22Rv1 (cell line): ENCODE measurements at regions not wholly inside any gene's neighbourhood (a gene's known extent, or its start where the extent isn't known, plus 50 kb on each side); places are given as distances from the start of the nearest gene placed in this dataset.

ENCODE experiments used
- H3K27ac ChIP-seq: fragments of 450-650 bp; 2 replicates; pipeline ENCODE4 v1.5.1; 2017
- CTCF ChIP-seq: fragments of 450-650 bp; IDR thresholded peaks from 2 replicates; pipeline ENCODE4 v1.5.1; 2017; ENCODE audit warnings: mild to moderate bottlenecking
- ZFX ChIP-seq: fragments of 450-650 bp; IDR thresholded peaks from 2 replicates; pipeline ENCODE4 v1.6.1; 2017; ENCODE audit warnings: antibody characterized with exemption, borderline replicate concordance

- no peak overlapping the region for H3K27ac ChIP-seq
- TF ChIP-seq ZFX (no peak), CTCF (no peak)
These were observed 154.2 kb downstream of the FHIP1A start for GRCh38 chr4:151563194-151563593.

- no peak for TF ChIP-seq ZFX
- TF ChIP-seq CTCF = no peak
- no peak overlapping the region for H3K27ac ChIP-seq
These were observed 155.3 kb downstream of the FHIP1A start for GRCh38 chr4:151564321-151564720.

GRCh38 chr4:151565583-151565982, 156.6 kb downstream of the FHIP1A start:
- TF ChIP-seq ZFX = no peak
- TF ChIP-seq CTCF = no peak
- H3K27ac ChIP-seq = no peak overlapping the region

GRCh38 chr4:151566053-151566452, 157.1 kb downstream of the FHIP1A start:
- TF ChIP-seq CTCF = no peak
- no peak for TF ChIP-seq ZFX

GRCh38 chr4:151567056-151567455, 158.1 kb downstream of the FHIP1A start:
- no peak overlapping the region for H3K27ac ChIP-seq
- no peak for TF ChIP-seq ZFX
- TF ChIP-seq CTCF = no peak

More at GRCh38 chr4:151566053-151566452, 157.1 kb downstream of the FHIP1A start:
- no peak overlapping the region for H3K27ac ChIP-seq

- TF ChIP-seq CTCF (no peak), ZFX (no peak)
These were observed 160.0 kb downstream of the FHIP1A start for GRCh38 chr4:151568966-151569365.

GRCh38 chr4:151569650-151570049, 160.7 kb downstream of the FHIP1A start:
- H3K27ac ChIP-seq = no peak overlapping the region

More at GRCh38 chr4:151568966-151569365, 160.0 kb downstream of the FHIP1A start:
- H3K27ac ChIP-seq = no peak overlapping the region

More at GRCh38 chr4:151569650-151570049, 160.7 kb downstream of the FHIP1A start:
- TF ChIP-seq CTCF (no peak), ZFX (no peak)
